GM12878 (cell line): ENCODE measurements at regions not wholly inside any gene's neighbourhood (a gene's known extent, or its start where the extent isn't known, plus 50 kb on each side); places are given as distances from the start of the nearest gene placed in this dataset.

ENCODE experiments used
- ATAC-seq: fragments of 200-7000 bp; cut with Tn5 transposase; 3 replicates; pipeline ENCODE4 v1.9.1; 2020; ENCODE audit warnings: mild to moderate bottlenecking, moderate library complexity
- BruUV-seq: library from RNA; stranded (reverse); fragments of 400-500 nt; replicated peaks from 2 replicates; lab custom pipeline; 2021; lab: Mats Ljungman, UMichigan
- CTCF ChIA-PET: fragments of 300-600 bp; sonication (Branson Sonifier 250); formaldehyde crosslinking; extraction: SDS; loops from one replicate; lab custom pipeline; 2021; ENCODE audit warnings: inconsistent platforms; lab: Yijun Ruan, JAX
- POLR2A ChIA-PET: fragments of 350-600 bp; formaldehyde crosslinking; extraction: SDS; loops from one replicate; lab custom pipeline; 2021; ENCODE audit warnings: inconsistent platforms; lab: Charles Lee
- RAD21 ChIA-PET: fragments of 300-600 bp; sonication (Branson Sonifier 250); formaldehyde crosslinking; loops from one replicate; lab custom pipeline; 2023; ENCODE audit warnings: antibody characterized with exemption; ENCODE audit not compliant: unreplicated experiment; lab: Charles Lee
- SMC1A ChIA-PET: fragments of 300-600 bp; sonication (Branson Sonifier 250); formaldehyde crosslinking; loops from one replicate; lab custom pipeline; 2023; ENCODE audit not compliant: unreplicated experiment, uncharacterized antibody; lab: Charles Lee
- DNase-seq: peaks from one replicate; pipeline ENCODE4 v3.0.0-alpha.2; 2011; ENCODE audit warnings: low read depth, low spot score
- FAIRE-seq: peaks from 3 replicates; lab custom pipeline; 2011; peaks lifted over from hg19 to GRCh38; lab: Jason Lieb, UNC
- H2AFZ ChIP-seq: 2 replicates; pipeline ENCODE4 v1.6.0; 2011; ENCODE audit warnings: low read depth, low read length, control low read depth; ENCODE audit not compliant: control insufficient read depth
- H3K27ac ChIP-seq: 2 replicates; pipeline ENCODE4 v1.5.1; 2011; ENCODE audit warnings: control low read depth; ENCODE audit not compliant: control insufficient read depth, insufficient read depth
- H3K27me3 ChIP-seq, 2 experiments: replicated peaks in 1 of 2; 2 replicates each; pipeline versions ENCODE4 v1.6.0 to v1.6.1; 2011; ENCODE audit warnings: low read length in 1 of 2; ENCODE audit not compliant: control insufficient read depth in 2 of 2, insufficient read depth in 2 of 2
- H3K36me3 ChIP-seq, 2 experiments: 2 replicates each; pipeline ENCODE4 v1.5.1; 2011; ENCODE audit warnings: low read length in 1 of 2; ENCODE audit not compliant: control insufficient read depth in 2 of 2, insufficient read depth in 2 of 2
- H3K4me1 ChIP-seq: 2 replicates; pipeline ENCODE4 v1.6.1; 2011; ENCODE audit warnings: mild to moderate bottlenecking, low read length, moderate library complexity, mixed read lengths; ENCODE audit not compliant: control insufficient read depth, insufficient read depth
- H3K4me2 ChIP-seq: 2 replicates; pipeline ENCODE4 v1.6.0; 2011; ENCODE audit warnings: control low read depth; ENCODE audit not compliant: control insufficient read depth, insufficient read depth
- H3K4me3 ChIP-seq: fragments of 200-600 bp; sonication (generic); 2 replicates; pipeline ENCODE4 v1.5.1; 2016
- H3K79me2 ChIP-seq: 2 replicates; pipeline ENCODE4 v1.6.0; 2011; ENCODE audit warnings: low read length; ENCODE audit not compliant: control insufficient read depth, insufficient read depth
- H3K9ac ChIP-seq: 2 replicates; pipeline ENCODE4 v1.8.0; 2011; ENCODE audit warnings: low read length, control low read depth, mixed read lengths; ENCODE audit not compliant: control insufficient read depth, insufficient read depth
- H3K9me3 ChIP-seq: replicated peaks from 3 replicates; pipeline ENCODE4 v1.5.1; 2011; ENCODE audit warnings: mild to moderate bottlenecking, low read length; ENCODE audit not compliant: control insufficient read depth, insufficient read depth
- H4K20me1 ChIP-seq: 2 replicates; pipeline ENCODE4 v1.6.0; 2011; ENCODE audit not compliant: control insufficient read depth, insufficient read depth
- EP300 ChIP-seq, 2 experiments: fragments of 150-350 bp in 1 of 2; IDR thresholded peaks; 2 replicates each; pipeline ENCODE4 v1.6.1; 2011 to 2012; ENCODE audit warnings: low read depth in 2 of 2, low read length in 2 of 2, borderline replicate concordance in 1 of 2, improper control_type of control experiment in 1 of 2, inconsistent platforms in 1 of 2; ENCODE audit not compliant: control insufficient read depth in 1 of 2
- HCFC1 ChIP-seq: fragments of 150-350 bp; IDR thresholded peaks from 2 replicates; pipeline ENCODE4 v1.6.1; 2014; ENCODE audit warnings: low read length
- HDAC6 ChIP-seq: fragments of 200-600 bp; sonication (generic); IDR thresholded peaks from one replicate; pipeline ENCODE4 v1.8.0; 2017; ENCODE audit warnings: antibody characterized with exemption; ENCODE audit not compliant: unreplicated experiment
- IRF3 ChIP-seq: fragments of 450-650 bp; IDR thresholded peaks from 2 replicates; pipeline ENCODE4 v1.6.1; 2014; ENCODE audit warnings: mild to moderate bottlenecking
- KAT2A ChIP-seq: conservative IDR thresholded peaks from 2 replicates; pipeline ENCODE4 v1.6.1; 2011; ENCODE audit warnings: low read depth, low read length; ENCODE audit not compliant: control insufficient read depth
- KLF5 ChIP-seq: fragments of 450-650 bp; IDR thresholded peaks from 2 replicates; pipeline ENCODE4 v1.6.1; 2014; ENCODE audit warnings: mild to moderate bottlenecking; ENCODE audit not compliant: partially characterized antibody
- NFXL1 ChIP-seq: fragments of 450-650 bp; IDR thresholded peaks from 2 replicates; pipeline ENCODE4 v1.6.1; 2017; ENCODE audit warnings: antibody characterized with exemption, mild to moderate bottlenecking, borderline replicate concordance
- PBX3 ChIP-seq: IDR thresholded peaks from 2 replicates; pipeline ENCODE4 v1.6.1; 2011; ENCODE audit warnings: mild to moderate bottlenecking, low read depth, low read length, moderate library complexity; ENCODE audit not compliant: insufficient replicate concordance
- POLR2A ChIP-seq: IDR thresholded peaks from 2 replicates; pipeline ENCODE4 v1.6.1; 2011; ENCODE audit warnings: low read depth, mild to moderate bottlenecking, low read length
- POLR2AphosphoS2 ChIP-seq: IDR thresholded peaks from 2 replicates; pipeline ENCODE4 v1.6.1; 2011; ENCODE audit warnings: low read depth, mild to moderate bottlenecking, low read length, improper control_type of control experiment, moderate library complexity
- RAD21 ChIP-seq: IDR thresholded peaks from 2 replicates; pipeline ENCODE4 v1.6.1; 2011; ENCODE audit warnings: mild to moderate bottlenecking, low read depth, low read length, moderate library complexity; ENCODE audit not compliant: insufficient read depth
- RAD51 ChIP-seq: fragments of 450-650 bp; IDR thresholded peaks from 2 replicates; pipeline ENCODE4 v1.6.1; 2016; ENCODE audit warnings: moderate library complexity, mild to moderate bottlenecking, inconsistent platforms
- STAT3 ChIP-seq: IDR thresholded peaks from 2 replicates; pipeline ENCODE4 v1.6.1; 2011; ENCODE audit warnings: low read depth, low read length, improper control_type of control experiment
- TCF12 ChIP-seq: IDR thresholded peaks from 2 replicates; pipeline ENCODE4 v1.6.1; 2011; ENCODE audit warnings: low read depth, mild to moderate bottlenecking, low read length
- ZNF24 ChIP-seq: fragments of 450-650 bp; IDR thresholded peaks from 2 replicates; pipeline ENCODE4 v1.6.1; 2017; ENCODE audit warnings: antibody characterized with exemption, mild to moderate bottlenecking
- ZNF274 ChIP-seq: IDR thresholded peaks from one replicate; pipeline ENCODE4 v1.8.0; 2011; ENCODE audit not compliant: insufficient read length, insufficient read depth
- ZNF384 ChIP-seq: IDR thresholded peaks from 2 replicates; pipeline ENCODE4 v1.6.1; 2012; ENCODE audit warnings: low read depth, mild to moderate bottlenecking, low read length, improper control_type of control experiment, borderline replicate concordance
- ZNF592 ChIP-seq: fragments of 450-650 bp; IDR thresholded peaks from 2 replicates; pipeline ENCODE4 v1.6.1; 2017; ENCODE audit warnings: mild to moderate bottlenecking, moderate library complexity
- WGBS: methylation state at CpG from one replicate; pipeline ENCODE4 v1.1.6; 2016; ENCODE audit warnings: low lambda C conversion rate; ENCODE audit not compliant: insufficient replicate concordance, insufficient coverage; ENCODE audit errors: missing lambda C conversion rate; 5-methylcytosine and 5-hydroxymethylcytosine counted together
- in situ Hi-C: fragments of 300-500 bp; cut with MboI; formaldehyde crosslinking; loops from 9 replicates; pipeline ENCODE4 v1.14.3; 2018; ENCODE audit warnings: mixed read lengths
- intact Hi-C: fragments of 100-400 bp; cut with micrococcal nuclease; formaldehyde crosslinking; loops from one replicate; pipeline ENCODE4 v1.14.2; 2022; ENCODE audit not compliant: unreplicated experiment

- TF ChIP-seq IRF3 = no peak
- no peak for TF ChIP-seq EP300 (IDR thresholded peaks at IDR 0.05; ENCODE audit: borderline replicate concordance in 1 of 2, control insufficient read depth in 1 of 2, low read depth in 2 of 2, low read length in 2 of 2)
- no peak for TF ChIP-seq ZNF384
- no peak for TF ChIP-seq ZNF24
- no peak for TF ChIP-seq NFXL1
- TF ChIP-seq PBX3 = no peak
- TF ChIP-seq ZNF274 = no peak
Observed at GRCh38 chr18:43486462-43486861, 209.2 kb upstream of the SYT4 start (continued).

- POLR2A ChIA-PET = no interaction called here
- H3K4me1 ChIP-seq = no peaks in the 10 kb centered on the region
- WGBS = 34% methylated on average over 2 of the region's 2 CpGs
- FAIRE-seq (no peak), ATAC-seq (no peak), DNase-seq (no peak)
- SMC1A ChIA-PET = no interaction called here
- no peak overlapping the region for H3K9ac ChIP-seq
- BruUV-seq = no TSS peak
- no peak overlapping the region for H3K4me3 ChIP-seq
- H3K4me2 ChIP-seq = no peak overlapping the region
- in situ Hi-C loops = no loop called here
- RAD21 ChIA-PET = no interaction called here
- H3K79me2 ChIP-seq = no peaks in the 10 kb centered on the region
- no peaks in the 10 kb centered on the region for H3K27me3 ChIP-seq
- no peaks in the 10 kb centered on the region for H4K20me1 ChIP-seq
- no peak overlapping the region for H3K27ac ChIP-seq
- no peak overlapping the region for H2AFZ ChIP-seq
- H3K9me3 ChIP-seq = no peaks in the 10 kb centered on the region
- intact Hi-C loops = no loop called here
- no peaks in the 10 kb centered on the region for H3K36me3 ChIP-seq
- CTCF ChIA-PET = no interaction called here
- TF ChIP-seq HDAC6 (no peak), TCF12 (no peak), STAT3 (no peak), RAD21 (no peak), RAD51 (no peak), KAT2A (no peak), POLR2A (no peak), ZNF592 (no peak), KLF5 (no peak), HCFC1 (no peak), POLR2AphosphoS2 (no peak)
Observed at GRCh38 chr18:43501099-43501498, 223.8 kb upstream of the SYT4 start.
